ENCODE measurements at regions not wholly inside any gene's neighbourhood (a gene's known extent, or its start where the extent isn't known, plus 50 kb on each side); places are given as distances from the start of the nearest gene placed in this dataset.

DNA sequence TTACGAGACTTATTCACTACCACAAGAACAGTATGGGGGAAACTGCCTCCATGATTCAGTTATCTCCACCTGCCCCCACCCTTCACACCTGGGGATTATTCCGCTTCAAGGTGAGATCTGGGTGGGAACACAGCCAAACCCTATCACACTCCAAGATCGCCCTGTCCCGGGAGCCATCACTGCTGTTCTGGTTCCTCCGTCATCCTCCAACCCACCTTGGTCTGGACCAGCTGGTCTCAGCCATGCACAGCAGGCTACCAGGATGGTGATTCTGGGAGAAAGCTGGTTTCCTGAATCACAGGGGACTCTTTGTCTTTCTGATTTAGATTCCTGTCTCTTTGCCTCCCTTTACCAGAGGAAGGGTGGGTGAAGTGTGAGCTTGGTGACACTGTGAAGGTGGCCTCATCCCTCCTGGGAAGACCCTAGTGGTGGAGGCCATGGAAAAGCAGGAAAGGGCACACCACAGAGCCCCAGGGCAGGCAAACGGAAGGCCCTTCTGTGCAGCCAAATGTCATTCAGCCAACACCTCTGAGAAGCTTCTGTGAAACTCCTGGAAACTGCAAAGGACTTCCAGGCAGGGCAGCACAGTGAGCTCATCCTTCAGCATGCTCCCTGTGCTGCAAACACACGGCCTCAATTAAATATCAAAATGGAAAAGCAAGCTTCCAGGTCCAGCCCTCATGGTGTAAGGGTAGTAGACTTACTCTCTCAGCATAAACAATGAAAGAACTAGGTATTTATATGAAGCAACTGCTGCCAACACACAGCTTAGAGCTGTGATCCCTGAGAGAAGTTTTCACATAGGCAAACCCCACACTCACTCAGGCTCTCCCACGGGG, 169.8 kb downstream of the ANKRD60 start:
- no peak for DNase-seq

DNA sequence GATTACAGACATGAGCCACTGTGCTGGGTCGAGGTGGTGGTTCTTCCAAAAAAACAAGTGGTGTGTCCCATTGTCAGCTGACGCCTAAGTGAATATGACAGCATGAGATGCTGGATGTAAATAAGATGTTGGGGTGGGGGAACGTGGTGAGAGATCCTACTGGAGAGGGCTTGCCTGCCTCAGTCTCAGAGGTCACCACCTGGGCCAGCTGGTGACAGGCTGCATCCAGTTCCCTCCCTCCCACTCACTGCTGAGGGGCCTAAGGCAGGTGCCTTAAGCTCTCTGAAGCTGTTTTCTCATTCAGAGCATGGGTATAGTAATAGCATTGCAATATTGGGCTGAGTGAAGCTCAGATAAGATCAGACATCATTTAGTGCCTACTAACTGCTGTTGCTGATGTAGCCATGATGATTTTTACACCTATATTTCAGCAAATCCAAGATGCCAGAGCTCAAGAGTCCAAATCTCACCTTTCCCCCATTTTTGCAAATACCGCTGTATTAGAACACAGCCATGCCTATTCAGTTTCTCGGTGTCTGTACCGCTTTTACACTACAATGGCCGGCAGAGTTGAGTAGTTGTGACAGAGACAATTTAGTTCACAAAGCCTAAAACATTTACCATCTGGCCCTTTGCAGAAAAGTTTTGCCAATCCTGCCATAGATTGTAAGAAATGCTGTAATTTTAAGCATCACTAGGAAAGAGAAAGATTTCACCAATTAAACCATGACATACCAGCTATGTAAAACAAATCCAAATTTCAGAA, 171.3 kb downstream of the ANKRD60 start:
- DNase-seq, result no peak

DNA sequence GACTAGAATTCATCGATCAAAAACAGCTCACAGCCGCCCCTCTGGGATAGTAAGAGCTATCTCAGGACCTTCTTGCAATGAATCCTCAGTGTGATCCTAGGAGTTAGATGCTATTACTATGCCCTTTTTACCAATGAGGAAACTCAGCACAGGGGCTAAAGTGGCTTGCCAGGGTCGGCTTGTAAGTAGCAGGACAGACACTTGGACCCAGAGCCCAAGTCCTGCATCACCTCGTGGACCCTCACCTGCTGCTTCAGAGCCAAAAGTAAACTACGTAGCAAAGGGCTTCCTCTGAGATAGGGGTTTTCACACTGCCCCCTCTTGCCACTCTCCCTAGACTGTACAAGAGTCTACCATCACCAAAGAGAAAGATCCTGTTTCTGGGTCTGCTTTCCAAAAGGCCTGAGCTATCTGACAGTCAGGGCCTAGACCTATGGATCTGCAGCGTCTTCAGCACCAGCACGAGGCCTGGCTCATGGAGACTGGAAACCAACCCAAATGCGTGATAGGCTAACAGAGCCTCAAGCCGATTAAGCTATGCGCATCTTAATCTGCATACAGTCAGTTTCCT, 172.3 kb downstream of the ANKRD60 start:
- DNase-seq, result no peak

DNA sequence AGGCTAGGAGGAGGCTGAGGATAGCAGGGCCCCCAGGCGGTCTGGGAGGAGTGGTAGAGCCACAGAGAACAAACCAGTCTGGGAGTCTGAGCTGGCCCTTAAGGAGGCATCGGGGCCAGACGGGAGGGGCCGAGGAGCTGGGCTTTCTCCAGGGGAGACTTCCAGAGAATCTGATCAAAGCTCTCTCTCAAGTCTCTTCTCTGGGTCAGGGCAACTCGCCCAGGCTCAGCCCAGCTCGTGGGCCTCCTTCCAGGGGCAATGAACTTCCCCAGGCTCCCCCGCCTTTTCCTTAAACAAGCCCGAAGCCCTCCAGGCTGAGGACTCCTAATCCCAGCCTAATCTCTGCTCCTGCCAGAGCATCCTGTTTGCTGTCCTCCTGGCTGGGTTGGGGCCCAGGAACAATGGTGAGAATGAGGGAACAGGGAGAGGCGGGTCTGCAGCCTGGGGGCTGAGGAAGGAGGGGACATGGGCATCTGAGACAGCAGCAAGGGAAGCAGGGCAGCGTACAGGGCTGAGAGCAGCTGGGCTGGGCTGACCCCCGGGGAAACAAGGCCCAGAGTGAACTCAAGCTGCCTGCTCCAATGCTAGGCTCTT, 173.6 kb downstream of the ANKRD60 start:
- DNase-seq, result no peak

DNA sequence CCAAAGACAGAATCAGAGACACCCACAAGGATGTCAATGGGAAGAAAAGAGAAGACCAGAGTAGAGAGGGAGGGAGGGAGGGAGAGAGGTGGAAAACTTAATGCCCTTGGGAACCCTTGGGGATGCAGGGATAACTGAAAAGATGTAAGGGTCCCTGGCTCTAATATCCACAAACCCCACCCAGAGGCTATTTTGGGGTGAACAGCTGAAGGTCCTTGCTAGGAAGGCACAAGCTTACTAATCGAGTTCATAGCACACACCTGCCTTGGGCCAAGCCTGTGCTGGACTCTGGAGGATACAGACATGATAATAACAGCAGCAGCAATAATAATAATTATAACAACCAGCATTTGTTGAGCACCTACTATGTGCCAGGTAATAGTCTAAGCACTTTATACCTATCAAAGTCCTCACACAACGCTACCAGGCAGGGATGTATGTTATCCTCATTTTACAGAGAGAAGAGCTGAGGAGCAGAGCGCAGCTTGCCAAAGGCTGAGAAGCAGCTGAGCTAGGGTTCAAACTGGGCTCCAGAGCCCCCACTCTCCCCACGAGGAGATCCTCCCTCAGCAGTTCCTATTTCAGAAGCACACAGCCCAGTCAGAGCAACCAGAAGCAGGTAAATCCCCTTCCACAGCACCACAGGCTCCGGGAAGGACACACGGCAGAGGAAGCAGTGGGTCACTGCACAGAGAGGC, 174.2 kb downstream of the ANKRD60 start:
- no peak for DNase-seq

DNA sequence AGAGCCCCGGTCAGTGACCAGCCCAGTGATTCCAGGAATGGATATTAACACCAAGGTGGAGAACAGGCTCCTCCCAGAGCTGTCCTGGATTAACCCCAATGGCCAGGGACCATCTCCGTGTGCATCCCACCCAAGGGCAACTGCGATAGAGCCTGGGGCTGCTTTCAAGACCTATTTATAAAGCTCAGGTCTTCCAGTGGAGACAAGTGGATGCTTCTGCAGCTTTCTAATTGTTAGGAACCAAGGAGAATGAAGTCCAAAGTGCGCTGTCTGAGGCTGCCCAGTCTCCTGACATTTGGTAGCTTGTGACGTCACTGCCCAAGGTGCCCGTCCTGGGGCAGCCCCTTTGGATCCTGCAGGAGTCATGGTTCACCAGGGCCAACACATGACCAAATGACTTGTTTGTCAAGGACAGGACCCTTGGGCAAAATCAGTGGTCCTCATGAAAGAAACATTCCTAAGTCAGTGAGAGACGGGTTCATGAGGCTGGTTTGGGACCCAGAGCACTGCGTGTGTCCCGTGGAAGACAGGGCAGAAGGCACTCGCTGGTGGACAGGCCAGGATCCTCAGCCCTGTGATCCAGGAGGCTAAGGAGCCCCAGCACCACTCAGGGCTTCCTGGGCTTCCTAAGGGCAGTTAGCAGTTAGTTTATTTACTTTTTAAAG, 174.9 kb downstream of the ANKRD60 start:
- no peak for DNase-seq

DNA sequence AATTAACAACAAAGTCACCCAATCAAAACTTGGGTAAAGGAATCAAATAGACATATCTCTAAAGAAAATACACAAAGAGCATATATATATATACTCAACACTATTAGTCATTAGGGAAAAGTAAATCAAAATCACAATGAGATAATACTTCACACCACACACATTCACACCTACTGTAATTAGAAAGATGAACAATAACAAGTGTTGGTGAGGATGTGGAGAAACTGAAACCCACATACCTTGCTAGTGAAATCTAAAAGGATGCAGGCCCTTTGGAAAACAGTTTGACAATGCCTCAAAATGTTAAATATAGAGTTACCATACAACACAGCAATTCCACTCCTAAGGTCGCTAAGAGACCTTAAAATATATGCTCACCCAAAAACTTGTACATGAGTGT, 177.1 kb downstream of the ANKRD60 start:
- no peak for DNase-seq

DNA sequence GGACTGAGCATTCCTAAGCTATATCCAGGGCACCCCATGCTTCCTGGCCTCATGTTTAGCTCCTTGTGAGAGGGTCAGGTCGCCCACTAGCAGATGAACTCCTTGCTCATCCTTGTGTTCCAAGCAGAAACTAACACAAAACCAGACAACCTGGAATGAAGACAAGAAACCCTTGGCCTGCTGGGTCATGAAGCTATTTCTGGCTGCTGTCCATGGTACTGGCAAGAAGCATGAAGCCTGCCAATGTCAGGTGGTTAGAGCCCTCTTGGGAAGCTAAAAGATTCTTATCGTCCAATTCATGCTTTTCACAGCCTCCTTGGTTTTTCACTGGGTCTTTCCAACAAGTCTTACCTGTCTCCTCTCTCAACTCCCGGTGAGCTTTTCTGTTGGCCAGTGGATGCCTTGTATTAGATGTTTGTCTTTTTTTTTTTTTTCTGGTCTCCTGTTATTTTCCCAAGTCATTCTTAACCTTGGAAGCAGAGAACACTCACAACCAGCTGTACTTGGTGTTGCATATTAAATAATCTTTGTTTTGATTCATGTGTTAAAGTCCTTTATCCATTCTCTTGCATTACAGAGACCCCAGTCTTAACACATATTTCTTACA, 180.3 kb downstream of the ANKRD60 start:
- DNase-seq, result no peak

DNA sequence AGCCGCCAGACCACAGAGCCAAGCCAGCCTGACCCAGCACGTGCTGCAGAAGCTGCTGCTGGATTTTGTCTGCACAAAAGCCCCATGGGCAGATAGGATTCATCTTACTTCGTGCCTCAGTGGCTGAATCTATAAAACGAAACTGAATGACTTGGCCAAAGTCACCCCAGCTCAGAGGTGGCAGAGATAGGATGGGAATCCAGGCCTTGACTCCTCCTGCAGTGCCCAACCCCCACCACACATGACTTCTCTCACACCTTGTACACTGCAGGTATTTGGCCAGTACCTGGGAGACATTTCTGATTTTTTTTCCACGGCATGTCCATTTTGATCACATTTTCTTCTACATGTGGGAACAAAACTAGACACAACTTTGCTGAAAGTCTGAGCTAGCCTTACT, 182.1 kb downstream of the ANKRD60 start:
- DNase-seq, result no peak

DNA sequence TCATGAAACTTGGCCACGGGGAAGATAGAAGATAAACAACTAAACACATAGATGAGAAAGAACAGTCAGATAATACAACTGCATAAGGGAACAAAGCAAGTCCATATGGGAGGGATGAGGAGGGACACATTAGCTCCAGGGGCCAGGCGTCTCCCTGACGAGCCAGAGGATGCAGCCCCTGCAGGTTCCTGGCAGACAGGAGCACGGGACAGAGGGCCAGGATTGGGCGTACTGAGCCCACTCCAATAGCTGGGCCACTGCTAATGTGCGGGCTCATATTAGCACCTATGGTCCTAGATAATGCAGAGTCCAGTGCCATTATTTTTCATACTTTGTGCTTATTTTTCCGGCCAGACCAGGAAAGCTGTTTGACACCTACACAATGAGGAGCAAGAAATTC, 182.9 kb downstream of the ANKRD60 start:
- DNase-seq, result no peak

DNA sequence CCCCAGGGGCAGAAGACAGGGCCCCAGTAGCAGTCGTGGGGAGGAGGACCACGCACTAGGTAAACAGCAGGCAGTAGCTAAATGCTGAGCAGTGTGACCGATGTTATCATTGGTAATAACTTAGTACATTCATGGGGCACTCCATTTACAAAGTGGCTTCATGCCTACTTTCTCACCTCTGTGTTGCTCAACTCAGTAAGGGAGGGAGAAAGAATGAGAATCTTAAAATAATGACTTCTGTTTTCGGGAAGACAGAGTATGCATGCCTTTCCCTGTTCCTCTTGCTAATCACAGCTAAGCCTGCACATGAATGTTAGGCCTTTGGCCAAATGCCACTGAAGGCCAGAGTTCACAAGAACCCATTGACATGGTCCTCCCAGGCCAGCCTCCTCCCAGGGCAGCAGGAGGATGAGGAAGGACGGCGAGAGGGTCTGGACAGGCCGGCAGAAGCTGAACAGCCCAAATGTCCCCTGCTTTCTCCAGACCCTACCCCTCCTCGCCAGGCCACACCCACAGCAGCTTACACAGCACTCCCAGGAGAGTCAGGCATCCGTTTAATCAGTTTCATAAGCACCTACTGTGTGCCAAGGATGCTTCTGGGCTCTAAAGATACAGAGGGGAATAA, 183.4 kb downstream of the ANKRD60 start:
- no peak for DNase-seq

DNA sequence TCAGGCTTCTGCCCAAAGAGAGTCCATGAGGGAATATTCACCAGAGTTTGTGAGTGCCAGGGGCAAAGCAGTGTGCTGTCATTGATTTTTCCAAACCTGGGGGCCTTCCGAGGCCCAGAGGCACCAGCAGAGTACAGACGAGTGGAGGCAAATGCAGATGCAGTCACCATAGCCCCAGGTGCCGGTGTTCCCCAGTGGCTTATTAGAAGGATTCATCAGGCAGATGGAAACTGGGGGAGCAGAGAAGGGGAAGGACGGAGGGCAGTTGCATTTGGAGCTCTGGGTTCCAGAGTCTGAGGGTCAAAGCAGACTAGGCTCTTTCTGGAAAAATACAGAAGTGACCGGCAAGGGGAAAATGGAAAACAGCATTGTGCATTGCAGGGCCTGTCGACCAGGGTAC, 184.2 kb downstream of the ANKRD60 start:
- DNase-seq, result no peak

DNA sequence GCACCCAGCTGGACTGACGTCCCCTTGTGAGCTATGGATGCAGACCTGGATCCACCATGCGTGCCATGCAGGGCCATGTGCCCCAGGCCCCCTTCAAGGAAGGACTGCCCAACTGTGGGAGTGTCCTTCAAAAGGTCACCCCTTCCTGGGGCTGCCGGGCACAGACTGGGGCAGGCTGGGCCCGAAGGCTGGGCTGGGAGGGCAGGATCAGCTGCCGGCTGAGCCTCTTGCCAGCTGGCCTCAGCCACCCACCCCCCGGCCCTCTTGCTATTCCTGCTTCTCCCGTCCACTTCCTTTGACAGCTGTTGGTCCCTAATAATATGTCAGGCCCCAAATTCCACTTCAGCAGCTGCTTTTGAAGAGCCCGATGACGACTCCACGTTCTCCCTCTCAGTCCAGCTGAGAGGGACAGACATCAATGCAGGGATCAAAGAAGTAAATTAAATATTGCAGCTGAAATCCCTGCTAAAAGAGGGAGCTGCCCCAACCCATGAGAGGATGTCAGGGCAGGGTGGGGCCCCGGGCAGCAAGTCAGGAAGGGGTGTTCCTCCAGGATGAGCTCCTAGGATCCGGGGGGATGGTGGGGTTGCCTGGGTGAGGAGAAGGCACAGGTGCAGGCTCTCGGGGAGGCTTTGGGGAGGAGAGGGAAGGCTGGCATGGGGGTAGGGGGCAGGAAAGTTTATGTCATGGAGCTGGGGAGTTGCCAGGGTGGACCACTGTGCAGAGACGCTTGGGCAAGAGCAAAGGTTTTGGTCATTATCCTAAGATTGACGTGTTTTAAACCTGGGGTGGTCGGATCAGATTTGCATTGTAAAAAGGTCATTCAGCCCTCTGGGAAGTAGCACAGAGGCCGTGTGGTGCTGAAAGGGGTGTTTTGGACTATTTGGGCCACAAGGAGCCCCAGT, 185.0 kb downstream of the ANKRD60 start:
- DNase-seq, result no peak

DNA sequence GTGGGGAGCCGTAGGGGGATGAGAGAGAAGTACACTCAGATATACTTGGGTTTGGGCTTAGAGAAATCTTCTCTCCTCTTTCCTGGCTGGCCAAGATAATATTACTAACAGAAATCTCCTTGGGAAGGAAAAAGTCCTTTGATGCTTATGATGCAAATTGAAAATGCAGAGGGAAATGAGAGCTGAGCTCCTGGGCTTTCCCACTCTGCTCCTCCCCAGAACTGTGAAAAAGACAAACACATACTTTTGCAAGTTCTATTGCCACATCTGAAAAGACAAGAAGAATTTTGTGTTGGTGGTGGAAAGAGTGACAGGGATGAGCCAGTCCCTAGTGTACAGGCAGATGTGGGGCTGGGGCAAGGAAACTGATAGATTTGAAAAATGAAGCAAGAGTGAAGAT, 185.9 kb downstream of the ANKRD60 start:
- no peak for DNase-seq

DNA sequence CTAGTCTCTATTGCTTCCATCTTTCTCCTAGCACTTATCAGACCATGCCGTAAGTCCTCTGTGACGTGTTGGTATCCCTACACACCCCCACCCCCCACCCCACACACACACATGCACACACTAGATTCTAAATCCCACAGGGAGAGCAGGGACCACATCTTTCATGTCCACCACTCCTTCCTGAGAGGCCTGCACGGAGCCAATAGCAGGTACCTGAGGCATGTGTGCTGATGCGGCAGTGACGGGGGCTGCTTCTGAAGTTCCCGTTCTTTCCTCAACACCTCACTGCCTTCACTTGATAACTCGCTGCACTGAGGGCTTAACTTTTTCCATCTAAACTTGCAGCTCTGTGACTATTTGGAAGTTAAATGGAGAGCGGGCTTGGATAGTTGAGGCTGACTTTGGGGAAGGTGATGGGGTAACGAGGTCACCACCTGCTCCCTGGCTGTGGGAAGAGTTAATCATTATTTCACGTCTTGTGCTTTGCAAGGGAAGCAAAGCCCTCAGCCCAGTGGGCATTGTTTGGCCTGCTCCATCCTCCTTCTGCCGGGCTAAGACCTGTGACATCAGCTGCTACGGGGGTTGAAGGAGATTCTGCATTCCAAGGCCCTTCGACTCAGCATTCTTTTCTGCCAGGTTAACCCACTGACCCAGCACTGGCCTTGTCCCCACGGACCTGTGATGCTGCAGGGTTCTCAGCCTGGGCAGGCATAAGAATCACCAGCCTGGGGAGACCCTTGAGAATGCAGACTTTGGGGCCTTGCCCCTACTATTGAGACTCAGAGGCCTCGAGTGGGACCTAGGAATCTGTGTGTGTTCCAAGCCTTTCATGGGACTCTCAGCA, 187.8 kb downstream of the ANKRD60 start:
- DNase-seq, result no peak

DNA sequence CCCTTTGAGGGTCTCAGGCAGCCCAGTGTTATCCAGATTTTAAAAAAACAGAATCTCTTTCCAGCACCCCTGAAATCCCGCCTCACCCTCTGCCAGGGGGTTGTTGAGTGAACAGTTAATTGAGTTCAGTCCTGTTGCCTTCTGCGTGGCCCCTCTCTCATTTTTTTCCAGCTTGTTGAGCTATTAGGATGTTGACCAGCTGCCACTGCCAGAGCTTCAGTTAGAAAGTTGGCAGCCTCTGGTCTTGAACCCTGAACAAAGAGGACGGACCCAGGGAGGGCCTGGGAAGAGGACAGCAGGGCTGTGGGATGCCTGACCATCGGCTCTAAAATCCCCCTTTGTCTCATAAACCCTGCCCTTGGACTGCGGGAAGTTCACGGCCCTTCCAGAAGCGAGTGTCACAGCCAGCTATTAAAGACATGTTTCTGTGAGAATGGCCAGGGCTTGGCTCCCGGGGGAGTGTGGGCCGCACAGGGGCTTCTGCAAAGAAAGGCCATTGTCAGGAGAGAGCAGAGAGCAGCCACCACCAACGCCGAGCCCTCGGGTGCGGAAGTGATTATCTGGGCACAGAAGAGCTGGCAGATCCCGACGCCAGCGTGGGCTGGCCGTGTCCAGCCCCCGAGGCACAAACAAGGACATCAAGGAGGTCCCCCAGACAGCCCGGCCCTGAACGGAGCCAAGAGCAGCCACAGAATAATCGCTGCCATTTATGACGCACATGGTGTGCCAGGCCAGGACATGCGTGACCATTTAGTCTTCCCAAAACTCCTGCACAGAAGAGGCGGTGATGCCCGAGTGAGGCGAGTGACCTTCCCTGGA, 189.0 kb downstream of the ANKRD60 start:
- DNase-seq, result no peak

DNA sequence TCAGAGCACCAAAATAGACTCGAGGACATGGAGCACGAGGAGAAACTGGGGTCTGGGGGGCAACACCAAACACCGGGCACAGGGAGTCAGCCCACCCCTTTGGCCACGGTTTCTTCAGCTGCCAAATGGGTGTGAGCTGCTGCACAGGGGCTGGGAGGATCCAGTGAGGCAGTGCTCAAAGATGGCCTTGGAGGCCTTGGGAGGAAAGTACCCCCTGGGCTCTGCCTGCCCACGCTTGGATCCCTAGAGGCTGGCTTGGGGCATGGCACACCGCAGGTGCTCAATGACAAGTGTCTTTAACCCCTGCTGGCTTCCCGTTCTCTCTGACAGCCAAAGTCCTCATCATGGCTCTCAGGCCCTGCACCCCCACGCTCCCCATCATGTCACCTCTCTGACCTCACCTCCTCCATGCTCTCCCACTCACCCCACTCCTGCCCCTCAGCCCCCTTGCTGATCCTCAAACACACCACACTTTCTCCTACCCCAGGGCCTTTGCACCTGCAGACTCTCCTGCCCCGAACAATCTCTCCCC, 190.3 kb downstream of the ANKRD60 start:
- DNase-seq, result no peak

DNA sequence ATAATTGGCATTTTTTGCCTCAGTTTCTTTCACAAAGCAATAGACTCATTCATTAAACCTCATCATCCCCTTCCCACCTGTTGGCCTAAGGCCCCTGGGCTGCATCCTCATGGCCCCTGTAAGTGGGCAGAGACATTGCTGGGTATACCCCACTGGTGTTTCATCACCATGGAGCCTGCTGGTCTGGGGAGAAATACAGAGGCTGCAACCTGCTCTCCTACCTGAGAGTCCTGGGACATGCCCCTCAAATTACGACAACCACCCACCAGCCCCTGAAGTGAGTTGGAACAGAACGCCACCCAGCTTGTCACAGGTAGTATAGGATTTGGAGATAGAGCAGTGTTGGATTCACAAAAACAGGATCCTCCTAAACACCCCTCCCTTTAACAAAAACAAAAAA, 190.8 kb downstream of the ANKRD60 start:
- DNase-seq, result no peak
